OCI-LY1 (cell line): ENCODE measurements at regions not wholly inside any gene's neighbourhood (a gene's known extent, or its start where the extent isn't known, plus 50 kb on each side); places are given as distances from the start of the nearest gene placed in this dataset.

Experiments
- CTCF ChIP-seq: fragments of 200-600 bp; sonication (generic), shearing (Covaris generic); IDR thresholded peaks from 2 replicates; pipeline ENCODE4 v1.5.1; 2017; ENCODE audit warnings: mild to moderate bottlenecking, antibody characterized with exemption, low read length, moderate library complexity, mixed read lengths
- EZH2 ChIP-seq: fragments of 200-600 bp; sonication (generic), shearing (Covaris generic); IDR thresholded peaks from 2 replicates; pipeline ENCODE4 v1.8.0; 2017; ENCODE audit warnings: borderline replicate concordance, mixed run types, mild to moderate bottlenecking, antibody characterized with exemption, low read length, moderate library complexity, mixed read lengths

- no peak for TF ChIP-seq CTCF
- no peak for TF ChIP-seq EZH2
These were observed 241.9 kb downstream of the IRX1 start for GRCh38 chr5:3837506-3837905.
